HCT116 (cell line): ENCODE measurements at regions not wholly inside any gene's neighbourhood (a gene's known extent, or its start where the extent isn't known, plus 50 kb on each side); places are given as distances from the start of the nearest gene placed in this dataset.

Experiments
- ATAC-seq: fragments of 200-7000 bp; cut with Tn5 transposase; 2 replicates; pipeline ENCODE4 v1.9.1; 2020; ENCODE audit warnings: mild to moderate bottlenecking, moderate library complexity
- BruUV-seq: library from RNA; stranded (reverse); fragments of 400-500 nt; replicated peaks from 2 replicates; lab custom pipeline; 2021; lab: Mats Ljungman, UMichigan
- CTCF ChIA-PET: fragments of 300-600 bp; sonication (Branson Sonifier 250); formaldehyde crosslinking; loops from one replicate; lab custom pipeline; 2021; ENCODE audit warnings: antibody characterized with exemption; lab: Charles Lee
- POLR2A ChIA-PET: fragments of 300-600, 350-600 bp; sonication (Branson Sonifier 250); formaldehyde crosslinking; loops from one replicate; lab custom pipeline; 2021; ENCODE audit warnings: antibody characterized with exemption; lab: Charles Lee
- RAD21 ChIA-PET, 2 experiments: fragments of 300-600 bp; sonication (Branson Sonifier 250); formaldehyde crosslinking; loops; one replicate each; lab custom pipeline; 2023; ENCODE audit warnings: low total read pairs in 2 of 2; ENCODE audit not compliant: uncharacterized antibody in 2 of 2, unreplicated experiment in 2 of 2, low non-redundant PET in 1 of 2; lab: Charles Lee
- DNase-seq: peaks from one replicate; pipeline ENCODE4 v3.0.0-alpha.2; 2010; ENCODE audit warnings: low read depth, low spot score
- H2AFZ ChIP-seq: fragments of 200-600 bp; shearing (Covaris generic), sonication (generic); 2 replicates; pipeline ENCODE4 v1.6.1; 2017; ENCODE audit warnings: low read depth, mixed run types, mixed read lengths, antibody characterized with exemption, low read length; ENCODE audit not compliant: poor library complexity, severe bottlenecking
- H3K27ac ChIP-seq: 2 replicates; pipeline ENCODE4 v1.5.1; 2012; ENCODE audit warnings: low read depth, low read length
- H3K27me3 ChIP-seq: fragments of 200-600 bp; sonication (generic); 2 replicates; pipeline ENCODE4 v1.6.1; 2016; ENCODE audit warnings: mixed run types, low read length, mixed read lengths; ENCODE audit not compliant: insufficient read depth
- H3K36me3 ChIP-seq, 2 experiments: fragments of 200-500 bp in 1 of 2; fragments of 200-600 bp in 1 of 2; sonication (Bioruptor generic) in 1 of 2; sonication (generic) in 1 of 2; 2 replicates each; pipeline versions ENCODE4 v1.5.1 to v1.6.1; 2014 to 2016; ENCODE audit warnings: low read length in 2 of 2, inconsistent platforms in 1 of 2, mixed read lengths in 1 of 2, mixed run types in 1 of 2; ENCODE audit not compliant: insufficient read depth in 2 of 2, control insufficient read depth in 1 of 2
- H3K4me1 ChIP-seq, 2 experiments: fragments of 200-600 bp in 1 of 2; sonication (generic) in 1 of 2; 2 replicates each; pipeline versions ENCODE4 v1.5.1 to v1.6.1; 2012 to 2017; ENCODE audit warnings: low read length in 2 of 2, inconsistent platforms in 1 of 2, mild to moderate bottlenecking in 1 of 2, mixed read lengths in 1 of 2, mixed run types in 1 of 2, moderate library complexity in 1 of 2; ENCODE audit not compliant: insufficient read depth in 2 of 2, control insufficient read depth in 1 of 2
- H3K4me2 ChIP-seq: fragments of 200-600 bp; sonication (generic); 2 replicates; pipeline ENCODE4 v1.6.1; 2017; ENCODE audit warnings: mixed run types, low read length, mixed read lengths
- H3K4me3 ChIP-seq, 2 experiments: fragments of 200-600 bp in 1 of 2; sonication (generic) in 1 of 2; replicated peaks in 1 of 2; 2 replicates each; pipeline ENCODE4 v1.5.1; 2011 to 2016; ENCODE audit warnings: low read length in 2 of 2, control low read depth in 1 of 2, low read depth in 1 of 2, mild to moderate bottlenecking in 1 of 2, mixed read lengths in 1 of 2, mixed run types in 1 of 2
- H3K79me2 ChIP-seq: fragments of 200-600 bp; sonication (generic); 2 replicates; pipeline ENCODE4 v1.6.1; 2017; ENCODE audit warnings: mild to moderate bottlenecking, mixed run types, low read length, moderate library complexity, mixed read lengths; ENCODE audit not compliant: insufficient read depth
- H3K9ac ChIP-seq: fragments of 200-600 bp; sonication (generic); 2 replicates; pipeline ENCODE4 v1.6.1; 2016; ENCODE audit warnings: low read length, mixed read lengths
- H3K9me2 ChIP-seq: fragments of 200-600 bp; sonication (generic), shearing (Covaris generic); 2 replicates; pipeline ENCODE4 v1.6.1; 2017; ENCODE audit warnings: mixed run types, mild to moderate bottlenecking, moderate library complexity; ENCODE audit not compliant: insufficient read depth
- H3K9me3 ChIP-seq, 2 experiments: fragments of 200-500 bp in 1 of 2; fragments of 200-600 bp in 1 of 2; sonication (Bioruptor generic) in 1 of 2; sonication (generic) in 1 of 2; 2 replicates each; pipeline ENCODE4 v1.6.1; 2014 to 2017; ENCODE audit warnings: low read length in 2 of 2, mixed read lengths in 2 of 2, inconsistent platforms in 1 of 2, low read depth in 1 of 2, mild to moderate bottlenecking in 1 of 2, mixed run types in 1 of 2, moderate library complexity in 1 of 2; ENCODE audit not compliant: control insufficient read depth in 1 of 2, insufficient read depth in 1 of 2
- H4K20me1 ChIP-seq: fragments of 200-600 bp; sonication (generic), shearing (Covaris generic); 2 replicates; pipeline ENCODE4 v1.6.1; 2017; ENCODE audit warnings: mixed run types, mild to moderate bottlenecking, moderate library complexity; ENCODE audit not compliant: insufficient read depth
- ELF1 ChIP-seq: IDR thresholded peaks from 2 replicates; pipeline ENCODE4 v1.6.1; 2012; ENCODE audit warnings: low read depth, borderline replicate concordance
- RAD21 ChIP-seq: IDR thresholded peaks from 2 replicates; pipeline ENCODE4 v1.6.1; 2012; ENCODE audit warnings: low read depth, mild to moderate bottlenecking
- SIN3A ChIP-seq: IDR thresholded peaks from 2 replicates; pipeline ENCODE4 v1.6.1; 2012; ENCODE audit warnings: low read depth
- SRF ChIP-seq: IDR thresholded peaks from 2 replicates; pipeline ENCODE4 v1.6.1; 2012; ENCODE audit warnings: low read depth
- intact Hi-C: fragments of 100-400 bp; cut with micrococcal nuclease; formaldehyde crosslinking; loops from 2 replicates; pipeline ENCODE4 v1.10.0; 2022
- TF ChIP-seq, protein P1 (sequence below): IDR thresholded peaks from 2 replicates; pipeline ENCODE4 v1.6.1; 2012
- TF ChIP-seq, protein P2 (sequence below): IDR thresholded peaks from 2 replicates; pipeline ENCODE4 v1.6.1; 2012; ENCODE audit warnings: low read depth

DNA sequence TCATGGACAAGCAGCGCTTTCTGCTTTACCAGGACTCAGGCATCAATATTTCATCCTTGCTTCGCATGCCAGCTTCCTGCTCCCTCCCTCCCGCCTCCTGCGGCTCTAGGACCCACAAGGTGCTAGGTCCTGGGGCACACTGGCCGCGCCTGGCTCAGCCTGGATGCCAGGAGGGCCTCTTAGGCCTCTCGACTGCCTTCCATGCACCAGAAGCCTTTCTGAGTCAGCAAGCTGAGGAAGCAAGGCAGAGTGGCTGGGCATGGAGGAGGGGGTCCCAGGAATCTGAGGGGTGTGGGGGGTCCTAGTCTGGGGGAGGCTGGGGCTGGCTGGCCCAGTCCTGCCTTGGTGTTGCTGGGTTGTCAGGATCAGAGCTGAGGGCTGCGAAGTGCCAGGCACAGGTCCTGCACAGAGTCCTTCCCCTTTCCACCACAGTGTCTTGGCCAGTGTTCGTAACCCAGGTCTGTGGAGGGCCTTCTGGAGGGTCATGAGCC lies 61.0 kb upstream of the THY1 start (continued):
- TF ChIP-seq SRF (no peak), ELF1 (no peak)
- TF ChIP-seq, protein P1, sequence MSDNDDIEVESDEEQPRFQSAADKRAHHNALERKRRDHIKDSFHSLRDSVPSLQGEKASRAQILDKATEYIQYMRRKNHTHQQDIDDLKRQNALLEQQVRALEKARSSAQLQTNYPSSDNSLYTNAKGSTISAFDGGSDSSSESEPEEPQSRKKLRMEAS: no peak
- TF ChIP-seq, protein P2, sequence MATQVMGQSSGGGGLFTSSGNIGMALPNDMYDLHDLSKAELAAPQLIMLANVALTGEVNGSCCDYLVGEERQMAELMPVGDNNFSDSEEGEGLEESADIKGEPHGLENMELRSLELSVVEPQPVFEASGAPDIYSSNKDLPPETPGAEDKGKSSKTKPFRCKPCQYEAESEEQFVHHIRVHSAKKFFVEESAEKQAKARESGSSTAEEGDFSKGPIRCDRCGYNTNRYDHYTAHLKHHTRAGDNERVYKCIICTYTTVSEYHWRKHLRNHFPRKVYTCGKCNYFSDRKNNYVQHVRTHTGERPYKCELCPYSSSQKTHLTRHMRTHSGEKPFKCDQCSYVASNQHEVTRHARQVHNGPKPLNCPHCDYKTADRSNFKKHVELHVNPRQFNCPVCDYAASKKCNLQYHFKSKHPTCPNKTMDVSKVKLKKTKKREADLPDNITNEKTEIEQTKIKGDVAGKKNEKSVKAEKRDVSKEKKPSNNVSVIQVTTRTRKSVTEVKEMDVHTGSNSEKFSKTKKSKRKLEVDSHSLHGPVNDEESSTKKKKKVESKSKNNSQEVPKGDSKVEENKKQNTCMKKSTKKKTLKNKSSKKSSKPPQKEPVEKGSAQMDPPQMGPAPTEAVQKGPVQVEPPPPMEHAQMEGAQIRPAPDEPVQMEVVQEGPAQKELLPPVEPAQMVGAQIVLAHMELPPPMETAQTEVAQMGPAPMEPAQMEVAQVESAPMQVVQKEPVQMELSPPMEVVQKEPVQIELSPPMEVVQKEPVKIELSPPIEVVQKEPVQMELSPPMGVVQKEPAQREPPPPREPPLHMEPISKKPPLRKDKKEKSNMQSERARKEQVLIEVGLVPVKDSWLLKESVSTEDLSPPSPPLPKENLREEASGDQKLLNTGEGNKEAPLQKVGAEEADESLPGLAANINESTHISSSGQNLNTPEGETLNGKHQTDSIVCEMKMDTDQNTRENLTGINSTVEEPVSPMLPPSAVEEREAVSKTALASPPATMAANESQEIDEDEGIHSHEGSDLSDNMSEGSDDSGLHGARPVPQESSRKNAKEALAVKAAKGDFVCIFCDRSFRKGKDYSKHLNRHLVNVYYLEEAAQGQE: no peak

DNA sequence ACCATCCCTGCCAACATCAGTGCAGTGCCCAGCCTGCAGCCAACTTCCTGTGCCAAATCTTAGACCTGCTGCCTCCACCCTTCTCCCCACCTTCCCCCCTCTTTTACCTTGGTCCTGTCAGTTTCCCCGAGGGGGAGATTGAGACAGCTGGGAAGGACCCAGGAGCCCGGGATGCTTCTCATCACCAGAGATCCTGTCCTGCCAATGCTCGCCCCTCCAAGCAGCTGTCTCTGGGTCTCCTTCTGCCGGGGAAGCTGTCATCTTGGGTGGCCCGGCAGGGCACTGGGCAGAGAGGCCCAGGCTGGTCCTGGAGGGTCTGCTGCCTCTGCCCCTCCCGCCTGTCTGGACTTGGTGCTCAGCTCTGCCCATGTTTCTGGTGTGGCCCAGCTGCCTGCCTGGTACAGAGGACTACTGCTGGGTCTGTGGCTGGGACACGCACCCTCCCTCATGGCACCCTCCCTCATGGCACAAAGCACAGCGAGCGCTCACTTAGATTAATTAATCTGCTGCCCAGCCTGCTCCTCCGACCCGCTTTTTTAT lies 60.4 kb upstream of the THY1 start:
- H4K20me1 ChIP-seq: no peaks in the 10 kb centered on the region
- peaks cover 3 to 22% of the 10 kb centered on the region in 2 experiments; a peak in 3 of 4 replicates for H3K4me1 ChIP-seq
- DNase-seq (no peak), ATAC-seq (no peak)
- H2AFZ ChIP-seq: no peak overlapping the region
- H3K79me2 ChIP-seq: no peaks in the 10 kb centered on the region
- ChIA-PET CTCF (no interaction called here), POLR2A (no interaction called here), RAD21 (no interaction called here)
- H3K4me2 ChIP-seq: no peak overlapping the region
- no peaks in the 10 kb centered on the region for H3K36me3 ChIP-seq
- no TSS peak for BruUV-seq
- TF ChIP-seq, protein P2: no peak
- TF ChIP-seq SRF: no peak
- TF ChIP-seq RAD21: no peak
- no peak for TF ChIP-seq SIN3A
- TF ChIP-seq, protein P1: no peak
- TF ChIP-seq ELF1: no peak
- H3K27me3 ChIP-seq: no peaks in the 10 kb centered on the region
- intact Hi-C loops: loop anchor here (5.0 to 10.0 kb wide), 2 partner anchors 184 to 241 kb away; partner anchors contain the start of gene NECTIN1
- no peak overlapping the region for H3K9ac ChIP-seq
- no peaks in the 10 kb centered on the region for H3K9me2 ChIP-seq
- no peak overlapping the region for H3K27ac ChIP-seq
- H3K4me3 ChIP-seq: no peak overlapping the region
- no peaks in the 10 kb centered on the region for H3K9me3 ChIP-seq
